HG02798 (cell line): ENCODE measurements at regions not wholly inside any gene's neighbourhood (a gene's known extent, or its start where the extent isn't known, plus 50 kb on each side); places are given as distances from the start of the nearest gene placed in this dataset.

Source experiments
- ATAC-seq: cut with Tn5 transposase; IDR thresholded peaks from one replicate; pipeline ENCODE4 v1.9.1; 2021; ENCODE audit warnings: mild to moderate bottlenecking; ENCODE audit not compliant: unreplicated experiment, poor library complexity

DNA sequence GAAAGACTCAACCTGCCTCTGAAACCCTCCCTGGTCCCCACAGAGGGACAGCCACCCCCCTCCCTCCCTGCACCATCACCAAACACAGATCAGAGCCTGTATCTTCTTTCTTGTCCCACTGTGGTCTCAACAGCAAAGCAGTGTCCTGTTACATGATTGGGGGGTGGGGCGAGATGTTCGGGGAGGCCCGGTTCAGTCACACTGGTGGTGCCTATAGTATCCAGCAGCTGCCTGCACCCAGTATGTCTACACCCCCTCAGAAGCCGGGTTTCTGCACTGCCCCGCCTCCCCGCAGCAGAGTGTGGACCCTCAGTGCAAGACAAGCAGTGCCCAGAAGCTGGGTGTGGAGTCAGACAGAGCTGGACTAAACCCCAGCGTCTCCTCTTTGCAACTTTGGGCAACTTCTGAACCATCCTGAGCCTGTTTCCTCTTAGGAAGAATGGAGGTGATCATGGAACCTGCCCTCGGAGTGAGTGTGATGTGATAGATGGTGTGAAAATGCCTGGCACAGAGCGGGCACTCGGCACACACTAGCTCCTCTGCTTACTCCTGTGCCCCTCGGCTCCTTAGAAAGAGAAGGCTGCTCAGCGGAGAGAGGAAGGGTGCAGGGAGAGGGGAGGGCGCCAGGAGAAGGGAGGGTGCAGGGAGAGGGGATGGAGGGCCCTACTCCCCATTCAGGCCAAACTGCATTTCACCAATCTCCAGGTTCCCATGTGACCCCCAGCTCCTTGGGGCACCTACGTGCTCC is 84.0 kb upstream of the TNRC6C start:
- ATAC-seq: no peak

DNA sequence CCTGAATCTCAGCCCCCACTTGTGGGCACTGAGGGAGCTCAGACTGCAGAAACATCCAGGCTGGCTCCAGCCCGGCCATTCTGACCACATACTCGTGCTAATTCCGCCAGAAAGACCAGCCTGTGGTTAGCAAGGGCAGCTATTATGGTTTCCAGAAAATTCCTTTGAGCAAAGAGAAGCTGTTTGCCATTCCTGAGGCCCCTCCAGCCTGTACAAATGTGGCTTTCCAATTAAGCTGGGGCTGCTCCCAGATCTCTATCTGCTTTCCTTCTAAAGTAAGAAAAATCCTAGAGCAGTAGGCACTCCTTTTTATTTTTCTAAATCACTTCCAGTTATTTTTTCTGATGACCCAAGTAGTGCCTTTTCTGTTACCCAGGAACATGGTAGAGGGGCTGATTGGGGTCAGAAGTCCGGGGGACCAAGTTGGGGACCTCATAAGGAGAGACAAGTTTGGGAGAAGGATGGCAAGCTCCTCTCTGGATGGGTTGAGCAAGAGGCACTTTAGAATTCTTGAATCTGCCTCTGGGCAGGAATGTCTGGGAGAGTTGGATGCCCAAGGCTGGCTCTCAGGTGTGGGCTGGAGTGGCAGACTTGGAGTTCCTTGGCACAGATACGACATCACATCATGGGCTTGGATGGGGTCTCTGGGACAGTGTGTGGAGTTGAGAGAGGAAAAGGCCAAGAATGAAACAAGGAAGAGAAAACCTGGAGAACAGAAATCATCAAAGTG is 83.3 kb upstream of the TNRC6C start:
- ATAC-seq: no peak

DNA sequence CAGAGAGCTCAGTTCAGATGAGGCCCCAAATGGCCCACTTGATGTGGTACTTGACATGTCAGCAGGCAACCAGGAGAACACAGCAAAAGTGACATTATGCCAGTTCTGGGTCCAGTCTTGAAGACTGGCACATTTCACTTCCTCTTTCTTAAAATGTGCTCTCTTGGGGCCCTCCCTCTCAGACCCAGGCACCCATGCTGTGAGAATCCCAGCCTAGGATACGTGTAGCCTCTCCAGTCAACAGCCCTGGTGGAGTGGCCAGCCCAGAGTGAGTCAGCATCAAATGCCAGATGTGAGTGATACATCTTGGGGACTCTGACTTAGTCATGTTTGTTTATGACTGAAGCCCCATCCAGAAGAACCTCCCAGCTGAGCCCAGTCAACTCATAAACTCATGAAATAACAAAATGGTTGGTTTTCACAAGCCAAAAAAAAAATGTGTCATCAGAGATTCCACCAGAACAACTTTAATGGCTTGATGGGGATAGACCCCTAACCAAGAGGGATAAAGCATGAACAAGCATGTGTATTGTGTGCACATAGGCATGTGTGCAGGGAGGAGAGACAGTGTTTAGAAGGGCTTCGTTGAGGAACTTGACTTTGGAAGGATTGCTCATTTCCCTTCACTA is 82.5 kb upstream of the TNRC6C start:
- ATAC-seq: no peak

DNA sequence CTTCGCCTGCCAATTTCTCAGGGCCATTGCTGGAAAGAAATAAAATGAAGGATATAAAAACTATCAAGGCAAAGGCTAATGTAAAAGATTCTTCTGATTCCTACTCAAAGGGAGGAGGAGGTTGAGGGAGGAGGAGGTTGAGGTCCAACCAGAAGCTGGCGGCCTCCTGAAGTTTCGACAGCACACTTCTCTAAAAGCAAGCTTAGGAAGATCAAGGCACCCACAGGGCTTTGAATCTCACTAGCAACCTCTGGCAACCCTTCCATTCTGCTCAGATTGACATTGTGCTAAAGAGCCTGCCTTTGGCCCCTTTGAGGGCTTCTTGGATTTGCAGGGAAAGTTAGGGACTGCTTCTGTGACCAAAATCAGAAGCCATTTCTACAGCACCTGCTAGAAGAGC is 81.5 kb upstream of the TNRC6C start:
- no peak for ATAC-seq

GRCh38 chr17:77877646-77878355 is 80.7 kb upstream of the TNRC6C start:
- ATAC-seq: no peak

- no peak for ATAC-seq
Observed at GRCh38 chr17:77879226-77879895, 79.1 kb upstream of the TNRC6C start.

DNA sequence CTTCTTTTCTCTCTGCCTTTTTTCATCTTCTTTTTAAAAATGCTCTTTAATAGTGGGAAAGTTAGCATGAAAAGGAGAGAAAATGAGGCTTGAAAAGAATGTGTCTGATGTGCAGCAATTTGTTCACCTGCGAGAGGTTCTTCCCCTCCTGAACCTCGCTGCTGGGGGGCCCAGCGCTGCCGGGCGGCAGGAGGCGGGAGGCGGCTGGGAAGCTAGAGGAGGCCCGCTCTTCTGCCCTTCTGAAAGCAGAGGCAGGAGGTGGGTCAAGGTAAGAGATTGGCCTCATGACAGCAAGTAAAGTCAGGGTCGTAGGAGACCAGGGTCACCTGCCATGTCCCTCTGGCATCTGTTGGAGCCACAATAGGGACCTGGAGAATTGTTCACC is 78.6 kb upstream of the TNRC6C start:
- ATAC-seq: no peak

- ATAC-seq: no peak
Observed at GRCh38 chr17:77880711-77881450, 77.6 kb upstream of the TNRC6C start.

GRCh38 chr17:77881545-77881944 is 77.0 kb upstream of the TNRC6C start:
- peak; percentile 86 for ATAC-seq

DNA sequence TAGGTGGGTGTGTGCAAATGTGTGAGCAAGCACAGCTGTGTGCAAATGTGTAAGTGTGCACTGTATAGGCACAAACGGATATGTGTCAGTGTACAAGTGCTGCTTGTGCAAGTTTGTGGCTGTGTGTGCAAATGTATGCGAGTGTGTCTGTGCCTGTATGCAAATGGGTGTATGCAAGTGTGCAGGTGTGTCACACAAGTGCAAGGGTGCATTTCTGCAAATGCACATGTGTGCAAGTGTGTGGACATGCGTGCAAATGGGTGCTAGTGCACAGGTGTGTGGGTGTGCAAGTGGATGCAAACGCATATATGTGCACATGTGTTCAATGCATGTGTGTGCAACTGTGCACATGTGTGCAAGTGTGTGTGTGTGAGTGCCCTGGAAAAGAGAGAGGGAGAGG is 76.5 kb upstream of the TNRC6C start:
- ATAC-seq: no peak

GRCh38 chr17:77882481-77883212 is 75.9 kb upstream of the TNRC6C start:
- ATAC-seq: no peak

- no peak for ATAC-seq
Observed at GRCh38 chr17:77883213-77883650, 75.3 kb upstream of the TNRC6C start.

DNA sequence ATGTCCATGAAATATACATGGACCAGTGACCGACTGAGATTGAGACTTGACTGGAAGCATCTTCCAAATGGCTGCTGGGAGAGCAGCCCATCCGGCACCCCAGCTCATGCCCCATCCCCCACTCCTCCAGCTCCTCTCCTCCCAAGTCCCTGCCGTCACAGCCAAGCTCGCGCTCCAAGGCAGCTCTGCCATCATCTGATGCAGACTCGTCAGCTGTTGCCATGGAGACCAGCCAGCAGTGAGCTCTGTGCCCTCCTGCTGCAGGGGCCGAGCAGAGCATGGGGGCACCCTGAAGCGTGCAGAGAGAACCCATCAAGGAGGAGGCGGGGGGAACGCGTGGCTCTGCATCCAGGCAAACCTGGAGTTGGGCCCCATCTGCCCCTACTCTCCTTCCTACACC is 74.5 kb upstream of the TNRC6C start:
- no peak for ATAC-seq

- no peak for ATAC-seq
Observed at GRCh38 chr17:77884967-77885641, 73.4 kb upstream of the TNRC6C start.

- no peak for ATAC-seq
Observed at GRCh38 chr17:77885678-77886386, 72.7 kb upstream of the TNRC6C start.

GRCh38 chr17:77886387-77886728 is 72.1 kb upstream of the TNRC6C start:
- ATAC-seq: no peak

DNA sequence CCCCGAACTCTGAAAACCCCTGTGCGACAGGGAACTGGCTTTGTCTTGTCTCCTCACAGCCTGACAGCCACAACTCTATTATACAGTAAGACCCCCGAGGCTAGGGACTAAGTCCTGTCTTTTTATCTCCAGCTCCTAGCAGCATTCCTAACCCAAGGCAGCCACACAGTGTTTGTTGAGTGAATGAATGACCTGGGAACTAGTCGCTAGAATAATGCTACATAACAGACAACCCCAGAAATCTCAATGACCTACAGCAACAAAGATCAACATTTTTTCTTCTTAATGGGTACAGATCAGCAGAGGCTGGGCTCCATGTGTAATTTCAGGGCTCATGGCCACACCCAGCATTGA is 71.4 kb upstream of the TNRC6C start:
- ATAC-seq: no peak
